KBM-7 (cell line): ENCODE measurements at regions not wholly inside any gene's neighbourhood (a gene's known extent, or its start where the extent isn't known, plus 50 kb on each side); places are given as distances from the start of the nearest gene placed in this dataset.

Experiments used
- DNase-seq: peaks from one replicate; pipeline ENCODE4 v3.0.0-alpha.2; 2015
- in situ Hi-C: fragments of 300-500 bp; cut with MboI; formaldehyde crosslinking; loops from 2 replicates; pipeline ENCODE4 v1.14.3; 2020; ENCODE audit warnings: low sequenced_read_pairs, low pct_unique_long_range_greater_than_20kb, mixed read lengths

- in situ Hi-C loops: no loop called here
Measured at GRCh38 chr11:111153194-111153593, 92.3 kb upstream of the POU2AF2 start.

GRCh38 chr11:111148953-111149352, 96.6 kb upstream of the POU2AF2 start:
- in situ Hi-C loops: no loop called here
- DNase-seq: no peak

More at GRCh38 chr11:111153194-111153593, 92.3 kb upstream of the POU2AF2 start:
- DNase-seq: no peak

- in situ Hi-C loops: no loop called here
- DNase-seq: no peak
Measured at GRCh38 chr11:111148121-111148520, 97.4 kb upstream of the POU2AF2 start.

GRCh38 chr11:111137846-111138245, 107.7 kb upstream of the POU2AF2 start:
- in situ Hi-C loops: no loop called here
- DNase-seq: no peak

GRCh38 chr11:111135778-111136570, 109.6 kb upstream of the POU2AF2 start:
- no peak for DNase-seq
- in situ Hi-C loops: no loop called here

GRCh38 chr11:111135101-111135500, 110.4 kb upstream of the POU2AF2 start:
- DNase-seq: no peak
- in situ Hi-C loops: no loop called here

- in situ Hi-C loops: no loop called here
- DNase-seq: no peak
Measured at GRCh38 chr11:111128076-111128870, 117.3 kb upstream of the POU2AF2 start.

GRCh38 chr11:111124724-111125123, 120.8 kb upstream of the POU2AF2 start:
- no peak for DNase-seq
- in situ Hi-C loops: no loop called here

GRCh38 chr11:111123463-111124398, 121.8 kb upstream of the POU2AF2 start:
- no peak for DNase-seq
- in situ Hi-C loops: no loop called here

GRCh38 chr11:111120696-111121302, 124.7 kb upstream of the POU2AF2 start:
- DNase-seq: no peak
- in situ Hi-C loops: no loop called here

GRCh38 chr11:111120161-111120560, 125.4 kb upstream of the POU2AF2 start:
- DNase-seq: no peak
- in situ Hi-C loops: no loop called here

- in situ Hi-C loops: no loop called here
- DNase-seq: no peak
Measured at GRCh38 chr11:111119751-111120150, 125.8 kb upstream of the POU2AF2 start.

GRCh38 chr11:111115890-111116289, 129.6 kb upstream of the POU2AF2 start:
- DNase-seq: no peak
- in situ Hi-C loops: no loop called here

GRCh38 chr11:111114091-111114490, 131.4 kb upstream of the POU2AF2 start:
- in situ Hi-C loops: no loop called here
- DNase-seq: no peak

GRCh38 chr11:111112614-111113013, 132.9 kb upstream of the POU2AF2 start:
- no peak for DNase-seq

GRCh38 chr11:111107501-111107900, 138.0 kb upstream of the POU2AF2 start:
- in situ Hi-C loops: no loop called here

More at GRCh38 chr11:111112614-111113013, 132.9 kb upstream of the POU2AF2 start:
- in situ Hi-C loops: no loop called here

GRCh38 chr11:111106641-111107040, 138.9 kb upstream of the POU2AF2 start:
- no peak for DNase-seq
- in situ Hi-C loops: no loop called here

More at GRCh38 chr11:111107501-111107900, 138.0 kb upstream of the POU2AF2 start:
- peak; percentile 5 for DNase-seq

GRCh38 chr11:111105566-111105965, 140.0 kb upstream of the POU2AF2 start:
- no peak for DNase-seq
- in situ Hi-C loops: no loop called here

GRCh38 chr11:111104185-111104584, 141.3 kb upstream of the POU2AF2 start:
- in situ Hi-C loops: no loop called here
- no peak for DNase-seq
